Ishikawa (cell line): ENCODE measurements at regions not wholly inside any gene's neighbourhood (a gene's known extent, or its start where the extent isn't known, plus 50 kb on each side); places are given as distances from the start of the nearest gene placed in this dataset.

Experiments
- CEBPB ChIP-seq: IDR thresholded peaks from 2 replicates; pipeline ENCODE4 v1.6.1; 2012
- CREB1 ChIP-seq: IDR thresholded peaks from 2 replicates; pipeline ENCODE4 v1.6.1; 2012; ENCODE audit warnings: low read depth
- EGR1 ChIP-seq: IDR thresholded peaks from 2 replicates; pipeline ENCODE4 v1.6.1; 2012
- EP300 ChIP-seq: IDR thresholded peaks from 2 replicates; pipeline ENCODE4 v1.6.1; 2012; ENCODE audit warnings: borderline replicate concordance
- FOXM1 ChIP-seq: IDR thresholded peaks from 2 replicates; pipeline ENCODE4 v1.6.1; 2012; ENCODE audit warnings: low read depth, borderline replicate concordance
- MAX ChIP-seq: IDR thresholded peaks from 2 replicates; pipeline ENCODE4 v1.6.1; 2012
- REST ChIP-seq: IDR thresholded peaks from 2 replicates; pipeline ENCODE4 v1.6.1; 2012; ENCODE audit warnings: low read depth, mild to moderate bottlenecking
- TAF1 ChIP-seq: IDR thresholded peaks from 2 replicates; pipeline ENCODE4 v1.6.1; 2012; ENCODE audit warnings: low read depth, mild to moderate bottlenecking
- TCF12 ChIP-seq: IDR thresholded peaks from 2 replicates; pipeline ENCODE4 v1.6.1; 2012; ENCODE audit warnings: low read depth
- USF1 ChIP-seq: IDR thresholded peaks from 2 replicates; pipeline ENCODE4 v1.6.1; 2012
- YY1 ChIP-seq: IDR thresholded peaks from 2 replicates; pipeline ENCODE4 v1.6.1; 2012; ENCODE audit warnings: low read depth

- TF ChIP-seq YY1 (no peak), EP300 (no peak), MAX (no peak), REST (no peak), TAF1 (no peak), CREB1 (no peak), EGR1 (no peak), TCF12 (no peak), USF1 (no peak), FOXM1 (no peak), CEBPB (no peak)
Measured at GRCh38 chr2:34475156-34475555, 876.1 kb upstream of the FAM98A start.
